GM21619 (cell line): ENCODE measurements at regions not wholly inside any gene's neighbourhood (a gene's known extent, or its start where the extent isn't known, plus 50 kb on each side); places are given as distances from the start of the nearest gene placed in this dataset.
A peak's percentile ranks its signal among the peaks of the same experiment; 100 is the strongest.

Experiments
- ATAC-seq: cut with Tn5 transposase; IDR thresholded peaks from one replicate; pipeline ENCODE4 v1.9.1; 2021; ENCODE audit not compliant: unreplicated experiment

- ATAC-seq: no peak
These were observed 395.7 kb upstream of the RARB start for GRCh38 chr3:25032344-25032743.

GRCh38 chr3:25033407-25034029 is 394.5 kb upstream of the RARB start:
- ATAC-seq: peak; percentile 87

- no peak for ATAC-seq
These were observed 392.5 kb upstream of the RARB start for GRCh38 chr3:25035526-25035925.

GRCh38 chr3:25036633-25037032 is 391.4 kb upstream of the RARB start:
- ATAC-seq: no peak

GRCh38 chr3:25037049-25037547 is 391.0 kb upstream of the RARB start:
- ATAC-seq: no peak

- no peak for ATAC-seq
These were observed 389.8 kb upstream of the RARB start for GRCh38 chr3:25038271-25038670.

- no peak for ATAC-seq
These were observed 389.1 kb upstream of the RARB start for GRCh38 chr3:25038922-25039321.

- no peak for ATAC-seq
These were observed 387.3 kb upstream of the RARB start for GRCh38 chr3:25040748-25041147.

- ATAC-seq: no peak
These were observed 386.0 kb upstream of the RARB start for GRCh38 chr3:25041871-25042584.

GRCh38 chr3:25043177-25043576 is 384.9 kb upstream of the RARB start:
- no peak for ATAC-seq

GRCh38 chr3:25043749-25044148 is 384.3 kb upstream of the RARB start:
- no peak for ATAC-seq

- no peak for ATAC-seq
These were observed 383.0 kb upstream of the RARB start for GRCh38 chr3:25044762-25045710.

GRCh38 chr3:25046911-25047771 is 380.9 kb upstream of the RARB start:
- ATAC-seq: no peak

- no peak for ATAC-seq
These were observed 378.8 kb upstream of the RARB start for GRCh38 chr3:25049304-25049703.

- ATAC-seq: no peak
These were observed 374.7 kb upstream of the RARB start for GRCh38 chr3:25053360-25053759.

GRCh38 chr3:25056036-25056755 is 371.9 kb upstream of the RARB start:
- no peak for ATAC-seq

GRCh38 chr3:25056803-25057351 is 371.2 kb upstream of the RARB start:
- no peak for ATAC-seq

GRCh38 chr3:25057379-25057778 is 370.7 kb upstream of the RARB start:
- ATAC-seq: no peak

- ATAC-seq: no peak
These were observed 363.4 kb upstream of the RARB start for GRCh38 chr3:25064681-25065080.

- no peak for ATAC-seq
These were observed 358.1 kb upstream of the RARB start for GRCh38 chr3:25069970-25070369.
